Brain microvascular endothelial cell (primary cell): ENCODE measurements at regions not wholly inside any gene's neighbourhood (a gene's known extent, or its start where the extent isn't known, plus 50 kb on each side); places are given as distances from the start of the nearest gene placed in this dataset.
"Not testable (repeated sequence)": the region's sequence is repeated elsewhere in the genome, so short reads cannot be mapped to it uniquely, and the experiment has no call there.

Experiments used
- DNase-seq: peaks from one replicate; pipeline ENCODE4 v3.0.0-alpha.2; 2020
- H3K27ac ChIP-seq: fragments of 250-450 bp; sonication (Bioruptor Pico); 2 replicates; pipeline ENCODE4 v1.5.1; 2020; ENCODE audit warnings: mild to moderate bottlenecking, moderate library complexity
- H3K27me3 ChIP-seq: fragments of 250-450 bp; sonication (Bioruptor Pico); replicated peaks from 2 replicates; pipeline ENCODE4 v1.5.1; 2020; ENCODE audit warnings: mild to moderate bottlenecking
- H3K36me3 ChIP-seq: fragments of 250-450 bp; sonication (Bioruptor Pico); replicated peaks from 2 replicates; pipeline ENCODE4 v1.5.1; 2020; ENCODE audit warnings: mild to moderate bottlenecking
- H3K4me3 ChIP-seq: 2 replicates; pipeline ENCODE4 v1.5.1; 2011; ENCODE audit warnings: low read depth, mild to moderate bottlenecking, control low read depth, low read length, moderate library complexity
- in situ Hi-C: cut with HindIII; loops from 2 replicates; pipeline ENCODE4 v1.10.0; 2017; ENCODE audit warnings: low sequenced_read_pairs, low pct_ligation_motif_present

DNA sequence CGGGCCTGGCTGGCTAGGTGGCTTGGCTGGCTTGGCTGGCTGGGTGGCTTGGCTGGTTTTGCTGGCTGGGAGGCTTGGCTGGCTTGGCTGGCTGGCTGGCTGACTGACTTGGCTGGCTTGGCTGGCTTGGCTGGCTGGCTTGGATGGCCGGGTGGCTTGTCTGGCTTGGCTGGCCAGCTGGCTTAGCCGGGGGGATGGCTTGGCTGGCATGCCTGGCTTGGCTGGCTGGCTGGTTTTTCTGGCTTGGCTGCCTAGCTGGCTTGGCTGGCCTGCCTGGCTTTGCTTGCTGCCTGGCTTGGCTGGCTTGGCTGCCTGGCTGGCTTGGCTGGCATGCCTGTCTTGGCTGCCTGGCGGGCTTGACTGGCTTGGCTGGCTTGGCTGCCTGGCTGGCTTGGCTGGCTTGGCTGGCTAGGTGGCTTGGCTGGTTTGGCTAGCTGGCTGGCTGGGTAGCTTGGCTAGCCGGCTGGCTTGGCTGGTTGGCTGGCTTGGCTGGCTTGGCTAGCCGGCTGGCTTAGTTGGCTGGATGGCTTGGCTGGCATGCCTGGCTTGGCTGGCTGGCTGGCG lies 2829.6 kb downstream of the RPIA start:
- in situ Hi-C loops, DNase-seq, H3K4me3 ChIP-seq, H3K27me3 ChIP-seq, H3K27ac ChIP-seq, H3K36me3 ChIP-seq: not testable (repeated sequence)

DNA sequence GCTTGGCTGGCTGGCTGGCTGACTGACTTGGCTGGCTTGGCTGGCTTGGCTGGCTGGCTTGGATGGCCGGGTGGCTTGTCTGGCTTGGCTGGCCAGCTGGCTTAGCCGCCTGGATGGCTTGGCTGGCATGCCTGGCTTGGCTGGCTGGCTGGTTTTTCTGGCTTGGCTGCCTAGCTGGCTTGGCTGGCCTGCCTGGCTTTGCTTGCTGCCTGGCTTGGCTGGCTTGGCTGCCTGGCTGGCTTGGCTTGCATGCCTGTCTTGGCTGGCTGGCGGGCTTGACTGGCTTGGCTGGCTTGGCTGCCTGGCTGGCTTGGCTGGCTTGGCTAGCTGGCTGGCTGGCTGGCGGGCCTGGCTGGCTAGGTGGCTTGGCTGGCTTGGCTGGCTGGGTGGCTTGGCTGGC lies 2830.5 kb downstream of the RPIA start:
- H3K27ac ChIP-seq, DNase-seq, in situ Hi-C loops, H3K27me3 ChIP-seq, H3K36me3 ChIP-seq, H3K4me3 ChIP-seq: not testable (repeated sequence)

DNA sequence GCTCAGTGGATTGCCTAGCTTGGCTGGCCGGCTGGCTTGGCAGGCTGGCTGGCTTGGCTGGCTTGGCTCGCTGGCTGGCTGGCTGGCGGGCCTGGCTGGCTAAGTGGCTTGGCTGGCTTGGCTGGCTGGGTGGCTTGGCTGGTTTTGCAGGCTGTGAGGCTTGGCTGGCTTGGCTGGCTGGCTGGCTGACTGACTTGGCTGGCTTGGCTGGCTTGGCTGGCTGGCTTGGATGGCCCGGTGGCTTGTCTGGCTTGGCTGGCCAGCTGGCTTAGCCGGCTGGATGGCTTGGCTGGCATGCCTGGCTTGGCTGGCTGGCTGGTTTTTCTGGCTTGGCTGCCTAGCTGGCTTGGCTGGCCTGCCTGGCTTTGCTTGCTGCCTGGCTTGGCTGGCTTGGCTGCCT lies 2831.4 kb downstream of the RPIA start:
- H3K4me3 ChIP-seq, H3K36me3 ChIP-seq, DNase-seq, in situ Hi-C loops, H3K27me3 ChIP-seq, H3K27ac ChIP-seq: not testable (repeated sequence)

DNA sequence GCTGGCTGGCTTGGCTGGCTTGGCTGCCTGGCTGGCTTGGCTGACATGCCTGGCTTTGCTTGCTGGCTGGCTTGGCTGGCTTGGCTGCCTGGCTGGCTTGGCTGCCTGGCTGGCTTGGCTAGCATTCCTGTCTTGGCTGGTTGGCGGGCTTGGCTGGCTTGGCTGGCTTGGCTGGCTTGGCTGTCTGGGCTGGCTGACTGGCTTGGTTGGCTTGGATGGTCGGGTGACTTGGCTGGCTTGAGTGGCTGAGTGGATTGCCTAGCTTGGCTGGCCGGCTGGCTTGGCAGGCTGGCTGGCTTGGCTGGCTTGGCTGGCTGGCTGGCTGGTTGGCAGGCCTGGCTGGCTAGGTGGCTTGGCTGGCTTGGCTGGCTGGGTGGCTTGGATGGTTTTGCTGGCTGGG lies 2832.3 kb downstream of the RPIA start:
- H3K27me3 ChIP-seq, DNase-seq, H3K36me3 ChIP-seq, in situ Hi-C loops, H3K27ac ChIP-seq, H3K4me3 ChIP-seq: not testable (repeated sequence)

DNA sequence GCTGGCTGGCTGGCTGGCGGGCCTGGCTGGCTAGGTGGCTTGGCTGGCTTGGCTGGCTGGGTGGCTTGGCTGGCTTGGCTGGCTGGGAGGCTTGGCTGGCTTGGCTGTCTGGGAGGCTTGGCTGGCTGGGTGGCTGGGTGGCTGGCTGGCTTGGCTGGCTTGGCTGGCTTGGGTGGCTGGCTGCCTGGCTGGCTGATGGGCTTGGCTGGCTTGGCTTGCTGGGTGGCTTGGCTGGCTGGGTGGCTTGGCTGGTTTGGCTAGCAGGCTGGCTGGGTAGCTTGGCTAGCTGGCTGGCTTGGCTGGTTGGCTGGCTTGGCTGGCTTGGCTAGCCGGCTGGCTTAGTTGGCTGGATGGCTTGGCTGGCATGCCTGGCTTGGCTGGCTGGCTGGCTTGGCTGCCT lies 2834.1 kb downstream of the RPIA start:
- H3K36me3 ChIP-seq, DNase-seq, H3K27me3 ChIP-seq, H3K27ac ChIP-seq, in situ Hi-C loops, H3K4me3 ChIP-seq: not testable (repeated sequence)

DNA sequence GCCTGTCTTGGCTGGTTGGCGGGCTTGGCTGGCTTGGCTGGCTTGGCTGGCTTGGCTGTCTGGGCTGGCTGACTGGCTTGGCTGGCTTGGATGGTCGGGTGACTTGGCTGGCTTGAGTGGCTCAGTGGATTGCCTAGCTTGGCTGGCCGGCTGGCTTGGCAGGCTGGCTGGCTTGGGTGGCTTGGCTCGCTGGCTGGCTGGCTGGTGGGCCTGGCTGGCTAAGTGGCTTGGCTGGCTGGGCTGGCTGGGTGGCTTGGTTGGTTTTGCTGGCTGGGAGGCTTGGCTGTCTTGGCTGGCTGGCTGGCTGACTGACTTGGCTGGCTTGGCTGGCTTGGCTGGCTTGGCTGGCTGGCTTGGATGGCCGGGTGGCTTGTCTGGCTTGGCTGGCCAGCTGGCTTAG lies 2834.6 kb downstream of the RPIA start:
- not testable (repeated sequence) for H3K4me3 ChIP-seq

DNA sequence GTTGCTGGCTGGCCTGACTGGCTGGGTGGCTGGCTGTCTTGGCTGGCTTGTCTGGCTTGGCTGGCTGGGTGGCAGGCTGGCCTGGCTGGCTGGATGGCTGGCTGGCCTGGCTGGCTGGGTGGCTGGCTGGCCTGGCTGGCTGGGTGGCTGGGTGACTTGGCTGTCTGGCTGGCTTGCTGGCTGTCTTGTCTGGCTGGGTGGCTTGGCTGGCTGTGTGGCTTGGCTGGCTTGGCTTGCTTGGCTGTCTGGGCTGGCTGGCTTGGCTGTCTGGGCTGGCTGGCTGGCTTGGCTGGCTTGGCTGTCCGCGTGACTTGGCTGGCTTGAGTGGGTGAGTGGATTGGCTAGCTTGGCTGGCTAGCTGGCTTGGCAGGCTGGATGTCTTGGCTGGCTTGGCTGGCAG lies 2835.6 kb downstream of the RPIA start:
- H3K36me3 ChIP-seq, H3K27me3 ChIP-seq, DNase-seq, H3K27ac ChIP-seq, H3K4me3 ChIP-seq, in situ Hi-C loops: not testable (repeated sequence)

More for the DNA sequence above, 2834.6 kb downstream of the RPIA start:
- in situ Hi-C loops, H3K27me3 ChIP-seq, DNase-seq, H3K27ac ChIP-seq, H3K36me3 ChIP-seq: not testable (repeated sequence)

DNA sequence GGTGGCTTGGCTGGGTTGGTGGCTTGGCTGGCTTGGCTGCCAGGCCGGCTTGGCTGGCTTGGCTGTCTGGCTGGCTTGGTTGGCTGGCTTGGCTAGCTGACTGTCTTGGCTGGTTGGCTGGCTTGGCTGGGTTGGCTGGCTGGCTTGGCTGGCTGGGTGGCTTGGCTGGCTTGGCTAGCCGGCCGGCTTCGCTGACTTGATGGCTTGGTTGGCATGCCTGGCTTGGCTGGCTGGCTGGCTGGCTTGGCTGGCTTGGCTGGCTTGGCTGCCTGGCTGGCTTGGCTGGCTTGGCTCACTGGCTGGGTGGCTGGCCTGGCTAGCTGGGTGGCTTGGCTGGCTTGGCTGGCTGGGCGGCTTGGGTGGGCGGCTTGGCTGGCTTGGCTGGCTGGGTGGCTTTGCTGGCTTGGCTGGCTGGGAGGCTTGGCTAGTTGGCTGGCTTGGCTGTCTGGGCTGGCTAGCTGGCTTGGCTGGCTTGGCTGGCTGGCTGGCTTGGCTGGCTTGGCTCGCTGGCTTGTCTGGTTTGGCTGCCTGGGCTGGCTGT lies 2836.1 kb downstream of the RPIA start:
- H3K27ac ChIP-seq, in situ Hi-C loops, H3K27me3 ChIP-seq, DNase-seq, H3K36me3 ChIP-seq, H3K4me3 ChIP-seq: not testable (repeated sequence)

DNA sequence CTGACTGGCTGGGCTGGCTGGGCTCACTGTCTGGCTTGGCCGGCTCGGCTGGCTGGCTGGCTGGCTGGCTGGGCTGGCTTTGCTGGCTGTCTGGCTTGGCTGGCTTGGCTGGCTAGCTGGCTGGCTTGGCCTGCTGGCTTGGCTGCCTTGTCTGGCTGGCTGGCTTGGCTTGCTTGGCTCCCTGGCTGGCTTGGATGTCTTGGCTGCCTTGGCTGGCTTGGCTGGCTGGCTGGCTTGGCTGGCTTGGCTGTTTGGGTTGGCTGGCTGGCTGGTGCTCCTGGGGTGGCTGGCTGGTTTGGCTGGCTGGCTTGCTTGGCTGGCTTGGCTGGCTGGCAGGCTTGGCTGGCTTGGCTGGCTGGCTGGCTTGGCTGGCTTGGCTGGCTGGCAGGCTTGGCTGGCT lies 2836.9 kb downstream of the RPIA start:
- in situ Hi-C loops, H3K27me3 ChIP-seq, H3K36me3 ChIP-seq, DNase-seq, H3K27ac ChIP-seq, H3K4me3 ChIP-seq: not testable (repeated sequence)

DNA sequence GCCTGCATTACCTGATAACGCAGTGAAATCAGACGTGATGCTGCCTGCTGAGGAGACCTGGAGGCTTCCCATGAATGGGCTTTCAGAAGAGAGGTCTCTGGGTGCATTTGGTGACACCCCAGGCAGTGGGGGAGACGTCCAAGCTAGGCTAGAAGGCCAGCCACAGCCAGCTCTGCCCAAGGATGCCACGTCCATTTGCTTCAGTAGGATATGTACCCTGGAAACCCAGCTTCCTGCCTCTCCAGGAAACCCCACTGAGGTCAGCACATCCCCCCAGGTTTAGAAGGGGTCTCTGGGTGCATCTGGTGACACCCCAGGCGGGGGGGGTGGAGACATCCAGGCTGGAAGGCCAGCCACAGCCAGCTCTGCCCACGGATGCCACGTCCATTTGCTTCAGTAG lies 2844.6 kb downstream of the RPIA start:
- H3K27ac ChIP-seq, DNase-seq, H3K27me3 ChIP-seq, in situ Hi-C loops, H3K36me3 ChIP-seq, H3K4me3 ChIP-seq: not testable (repeated sequence)

DNA sequence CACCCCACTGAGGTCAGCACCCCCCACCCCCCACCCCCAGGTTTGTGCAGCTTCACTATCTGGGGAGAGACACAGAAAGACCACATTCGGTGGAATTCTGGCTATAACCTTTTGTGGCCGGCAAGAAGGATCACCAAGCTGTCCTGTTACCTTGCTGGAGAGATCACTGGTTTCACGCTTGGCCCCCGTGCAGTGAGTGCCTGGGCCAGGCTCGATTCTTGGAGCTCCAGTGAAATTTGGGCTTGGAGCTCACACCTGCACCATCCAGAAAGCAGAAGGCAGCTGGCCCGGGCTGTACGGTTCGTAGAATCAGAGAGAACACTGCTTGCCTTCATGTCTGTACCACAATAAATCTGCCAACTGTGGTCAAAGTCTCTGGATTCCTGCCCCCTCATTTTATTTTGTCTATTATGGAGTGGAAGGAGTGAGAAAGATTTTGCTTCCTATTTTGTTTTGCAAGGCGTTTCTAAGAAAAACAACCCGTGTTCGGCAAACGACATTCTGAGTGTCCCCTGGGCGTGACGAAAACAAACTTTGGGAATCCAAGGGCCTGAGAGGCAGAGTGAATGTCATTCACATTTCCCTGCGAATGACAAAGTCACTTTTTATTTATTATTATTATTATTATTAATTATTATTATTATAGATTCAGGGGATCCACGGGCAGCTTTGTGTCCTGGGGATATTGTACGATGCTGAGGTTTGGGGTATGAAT lies 2845.2 kb downstream of the RPIA start:
- H3K4me3 ChIP-seq, H3K27me3 ChIP-seq, DNase-seq, in situ Hi-C loops, H3K36me3 ChIP-seq, H3K27ac ChIP-seq: not testable (repeated sequence)

DNA sequence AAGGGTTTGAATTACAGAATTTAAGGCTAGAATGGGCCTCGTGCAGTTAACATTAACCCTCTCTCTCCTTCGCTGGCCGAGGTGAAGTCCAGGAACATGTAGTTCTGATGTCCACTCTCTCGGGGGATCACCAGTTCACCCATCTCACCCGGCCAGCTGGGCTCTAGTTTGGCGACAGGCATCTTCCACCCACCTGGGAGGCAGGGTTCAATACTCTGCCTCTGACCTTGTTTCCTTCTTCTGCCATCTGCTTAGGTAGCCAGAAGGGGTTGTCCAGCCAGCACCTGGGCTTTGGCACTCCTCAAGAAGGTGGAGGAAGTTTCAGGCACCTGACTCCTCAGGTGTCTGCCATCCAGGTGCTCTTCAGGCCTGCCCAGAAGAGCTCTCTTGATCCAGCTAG lies 2857.8 kb downstream of the RPIA start:
- H3K36me3 ChIP-seq, H3K27me3 ChIP-seq, in situ Hi-C loops, H3K27ac ChIP-seq, DNase-seq, H3K4me3 ChIP-seq: not testable (repeated sequence)

DNA sequence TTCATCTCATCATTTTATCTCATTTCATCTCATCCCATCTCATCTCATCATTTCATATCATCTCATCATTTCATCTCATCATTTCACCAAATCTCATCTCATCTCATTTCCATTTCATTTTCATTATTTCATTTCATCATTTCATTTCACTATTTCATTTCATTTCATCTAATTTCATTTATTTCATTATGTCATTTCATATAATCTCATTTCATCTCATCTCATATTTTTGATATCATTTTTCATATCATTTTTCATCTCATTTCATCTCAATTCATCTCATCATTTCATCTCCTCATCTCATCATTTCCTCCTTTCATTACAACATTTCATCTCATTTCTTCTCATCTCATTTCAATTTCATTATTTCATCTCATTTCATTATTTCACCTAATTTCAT lies 2866.8 kb downstream of the RPIA start:
- H3K4me3 ChIP-seq, H3K36me3 ChIP-seq, in situ Hi-C loops, H3K27ac ChIP-seq, DNase-seq, H3K27me3 ChIP-seq: not testable (repeated sequence)

DNA sequence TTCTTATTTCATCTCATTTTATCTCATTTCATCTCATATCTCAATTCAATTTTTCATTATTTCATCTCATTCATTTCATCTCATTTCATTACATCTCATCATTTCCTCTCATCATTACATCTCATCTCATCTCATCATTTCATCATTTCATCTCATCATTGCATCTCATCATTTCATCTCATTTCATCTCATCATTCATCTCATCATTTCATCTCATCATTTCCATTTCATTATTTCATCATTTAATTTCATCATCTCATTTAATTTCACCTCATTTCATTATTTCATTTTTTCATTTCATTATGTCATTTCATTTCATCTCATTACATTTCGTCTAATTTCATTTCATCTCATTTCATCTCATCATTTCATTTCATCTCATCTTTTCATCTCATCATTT lies 2867.8 kb downstream of the RPIA start:
- H3K27me3 ChIP-seq, DNase-seq, H3K36me3 ChIP-seq, H3K27ac ChIP-seq, H3K4me3 ChIP-seq, in situ Hi-C loops: not testable (repeated sequence)
